ENCODE measurements at regions not wholly inside any gene's neighbourhood (a gene's known extent, or its start where the extent isn't known, plus 50 kb on each side); places are given as distances from the start of the nearest gene placed in this dataset.

DNA sequence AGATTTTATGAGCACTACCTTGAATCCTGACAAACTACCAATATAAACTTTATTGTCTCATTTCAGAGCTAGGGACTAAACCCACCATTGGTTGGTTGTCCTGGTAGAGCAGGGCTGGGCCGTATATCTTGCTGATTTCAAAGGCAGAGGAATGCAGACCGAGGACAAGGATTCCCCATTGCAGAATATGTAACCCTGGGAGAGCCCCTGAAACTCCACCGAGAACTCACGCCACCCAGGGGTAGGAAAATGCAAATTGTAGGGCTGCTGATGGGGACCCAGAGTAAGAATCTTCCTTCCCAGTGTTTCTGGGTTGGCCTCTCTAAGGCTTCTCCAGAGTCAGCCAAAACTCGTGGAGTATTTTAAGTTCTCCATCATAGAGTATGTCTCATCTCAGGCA, 235.3 kb downstream of the ABHD5 start:
- Histone ChIP-seq H3K27me3 (replicated peaks; ENCODE audit: control insufficient read depth, insufficient read depth, low read length) (peaks cover 2% of the 10 kb centered on the region), H3K4me3 (replicated peaks; ENCODE audit: low read depth, low read length) (no peak overlapping the region), H3K36me3 (ENCODE audit: control insufficient read depth, insufficient read depth, low read length) (no peaks in the 10 kb centered on the region)
- DNase-seq (ENCODE audit: extremely low read depth, insufficient read length) = no peak
- TF ChIP-seq CTCF (IDR thresholded peaks at IDR 0.05; ENCODE audit: insufficient read depth, low read length, poor library complexity, severe bottlenecking) = peak; percentile 9

GRCh38 chr3:43932921-43933320, 242.2 kb downstream of the ABHD5 start:
- H3K27me3 ChIP-seq (replicated peaks; ENCODE audit: control insufficient read depth, insufficient read depth, low read length) = 0 out of 2 replicates have a peak, but pooled peaks cover 2% of the 10 kb centered on the region
- no peak for DNase-seq (ENCODE audit: extremely low read depth, insufficient read length)
- TF ChIP-seq CTCF (IDR thresholded peaks at IDR 0.05; ENCODE audit: insufficient read depth, low read length, poor library complexity, severe bottlenecking) = no peak

DNA sequence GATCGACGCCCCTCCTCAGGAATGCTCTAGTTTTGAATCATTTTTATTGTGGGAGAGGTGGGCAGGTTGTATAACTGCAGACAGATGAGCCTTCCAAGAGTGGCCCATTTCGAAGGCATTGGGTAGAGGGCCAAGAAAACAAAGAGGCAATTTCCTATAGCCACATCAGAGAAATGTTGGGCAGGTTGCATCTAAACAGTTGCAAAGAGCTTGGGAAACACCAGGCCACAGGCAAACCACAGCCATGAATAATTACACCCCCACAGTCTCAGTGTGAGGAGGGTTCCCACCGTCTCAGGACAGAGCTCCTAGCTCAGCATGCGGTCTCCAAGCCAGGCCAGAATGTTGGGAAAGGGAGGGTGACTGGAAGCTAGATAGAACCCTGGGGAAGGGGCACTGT, 257.3 kb downstream of the ABHD5 start:
- Histone ChIP-seq H3K27me3 (replicated peaks; ENCODE audit: control insufficient read depth, insufficient read depth, low read length) (no peaks in the 10 kb centered on the region), H3K4me3 (replicated peaks; ENCODE audit: low read depth, low read length) (no peak overlapping the region), H3K36me3 (ENCODE audit: control insufficient read depth, insufficient read depth, low read length) (no peaks in the 10 kb centered on the region)
- TF ChIP-seq CTCF (IDR thresholded peaks at IDR 0.05; ENCODE audit: insufficient read depth, low read length, poor library complexity, severe bottlenecking) = no peak
- DNase-seq (ENCODE audit: extremely low read depth, insufficient read length) = no peak

More at GRCh38 chr3:43932921-43933320, 242.2 kb downstream of the ABHD5 start:
- Histone ChIP-seq H3K4me3 (replicated peaks; ENCODE audit: low read depth, low read length) (no peak overlapping the region), H3K36me3 (ENCODE audit: control insufficient read depth, insufficient read depth, low read length) (no peaks in the 10 kb centered on the region)

- Histone ChIP-seq H3K27me3 (replicated peaks; ENCODE audit: control insufficient read depth, insufficient read depth, low read length) (no peaks in the 10 kb centered on the region), H3K4me3 (replicated peaks; ENCODE audit: low read depth, low read length) (no peak overlapping the region), H3K36me3 (ENCODE audit: control insufficient read depth, insufficient read depth, low read length) (no peaks in the 10 kb centered on the region)
- no peak for DNase-seq (ENCODE audit: extremely low read depth, insufficient read length)
- TF ChIP-seq CTCF (IDR thresholded peaks at IDR 0.05; ENCODE audit: insufficient read depth, low read length, poor library complexity, severe bottlenecking) = no peak
Measured at GRCh38 chr3:43949594-43949993, 258.9 kb downstream of the ABHD5 start.

DNA sequence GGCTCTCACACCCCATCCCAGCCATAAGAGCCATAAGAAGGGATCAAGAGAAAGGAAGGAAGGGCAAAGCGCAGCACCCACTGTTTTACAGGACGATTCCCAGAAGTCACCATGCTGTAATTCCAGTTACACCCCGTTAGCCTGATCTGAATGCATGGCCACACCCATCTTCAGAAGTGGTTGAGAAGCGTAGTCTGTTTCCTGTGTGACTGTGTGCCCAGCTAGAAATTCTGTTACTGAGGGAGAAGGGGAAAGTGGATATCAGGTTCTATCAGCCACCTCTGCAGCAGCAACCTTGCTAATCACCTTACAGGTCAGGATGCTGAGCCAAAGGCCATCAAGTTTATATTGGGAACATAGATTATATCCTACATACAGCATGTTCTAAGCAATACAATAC, 260.0 kb downstream of the ABHD5 start:
- no peak for DNase-seq (ENCODE audit: extremely low read depth, insufficient read length)
- no peak for TF ChIP-seq CTCF (IDR thresholded peaks at IDR 0.05; ENCODE audit: insufficient read depth, low read length, poor library complexity, severe bottlenecking)
- no peak overlapping the region for H3K4me3 ChIP-seq (replicated peaks; ENCODE audit: low read depth, low read length)
- H3K36me3 ChIP-seq (ENCODE audit: control insufficient read depth, insufficient read depth, low read length) = no peaks in the 10 kb centered on the region
- no peaks in the 10 kb centered on the region; the same call in 1 of the 2 replicates for H3K27me3 ChIP-seq (replicated peaks; ENCODE audit: control insufficient read depth, insufficient read depth, low read length)

DNA sequence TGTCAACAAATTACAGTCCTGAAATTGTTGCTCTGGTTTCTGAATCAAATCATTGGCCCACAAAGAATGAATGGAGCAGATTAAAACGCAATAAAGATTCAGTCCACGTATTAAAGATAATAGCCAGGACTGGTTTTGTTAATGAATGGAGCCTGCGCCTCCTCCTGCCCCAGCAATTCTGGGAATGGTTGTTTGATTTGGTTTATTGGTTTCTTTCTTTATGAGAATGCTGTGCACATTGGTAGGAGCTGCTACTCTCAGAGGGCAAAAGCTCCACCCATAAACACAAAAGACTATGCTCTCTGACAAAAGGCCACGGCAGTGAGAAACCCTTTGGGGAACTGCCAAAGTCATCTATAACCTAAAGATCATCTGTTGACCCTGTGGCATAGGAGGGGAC, 261.1 kb downstream of the ABHD5 start:
- no peak overlapping the region for H3K4me3 ChIP-seq (replicated peaks; ENCODE audit: low read depth, low read length)
- TF ChIP-seq CTCF (IDR thresholded peaks at IDR 0.05; ENCODE audit: insufficient read depth, low read length, poor library complexity, severe bottlenecking) = no peak

More for the DNA sequence above, 261.1 kb downstream of the ABHD5 start:
- H3K27me3 ChIP-seq (replicated peaks; ENCODE audit: control insufficient read depth, insufficient read depth, low read length) = no peaks in the 10 kb centered on the region; the same call in 1 of the 2 replicates
- no peak for DNase-seq (ENCODE audit: extremely low read depth, insufficient read length)
- H3K36me3 ChIP-seq (ENCODE audit: control insufficient read depth, insufficient read depth, low read length) = no peaks in the 10 kb centered on the region
